ENCODE measurements at regions not wholly inside any gene's neighbourhood (a gene's known extent, or its start where the extent isn't known, plus 50 kb on each side); places are given as distances from the start of the nearest gene placed in this dataset.
"Not testable (repeated sequence)": the region's sequence is repeated elsewhere in the genome, so short reads cannot be mapped to it uniquely, and the experiment has no call there.

- DNase-seq (ENCODE audit: low read depth in 2 of 2), result peak in 1 of 2 donors; percentile 6
These were observed 82.9 kb downstream of the LAS1L start for GRCh38 chrX:65451663-65452062.

GRCh38 chrX:65420154-65420553 lies 114.4 kb downstream of the LAS1L start:
- DNase-seq (ENCODE audit: low read depth in 2 of 2), result no peak

GRCh38 chrX:65407662-65408061 lies 126.9 kb downstream of the LAS1L start:
- not testable (repeated sequence) for DNase-seq (ENCODE audit: low read depth in 2 of 2)

- DNase-seq (ENCODE audit: low read depth in 2 of 2), result peak in 1 of 2 donors; percentile 1
These were observed 127.4 kb downstream of the LAS1L start for GRCh38 chrX:65407157-65407626.

- DNase-seq (ENCODE audit: low read depth in 2 of 2), result peak in 1 of 2 donors; percentile 10
These were observed 128.1 kb downstream of the LAS1L start for GRCh38 chrX:65406532-65406931.

- DNase-seq (ENCODE audit: low read depth in 2 of 2), result no peak
These were observed 142.3 kb downstream of the LAS1L start for GRCh38 chrX:65392284-65392683.

- DNase-seq (ENCODE audit: low read depth in 2 of 2), result not testable (repeated sequence)
These were observed 145.5 kb downstream of the LAS1L start for GRCh38 chrX:65389120-65389519.
